HCEC 1CT (cell line): ENCODE measurements at regions not wholly inside any gene's neighbourhood (a gene's known extent, or its start where the extent isn't known, plus 50 kb on each side); places are given as distances from the start of the nearest gene placed in this dataset.

Source experiments
- DNase-seq: peaks from one replicate; pipeline ENCODE4 v3.0.0-alpha.2; 2017

- DNase-seq, result no peak
Measured at GRCh38 chr5:74336297-74336696, 304.2 kb downstream of the ENC1 start.

- DNase-seq, result no peak
Measured at GRCh38 chr5:74334762-74335384, 305.7 kb downstream of the ENC1 start.

- no peak for DNase-seq
Measured at GRCh38 chr5:74334062-74334761, 306.3 kb downstream of the ENC1 start.

GRCh38 chr5:74333430-74333829, 307.1 kb downstream of the ENC1 start:
- DNase-seq, result no peak

- no peak for DNase-seq
Measured at GRCh38 chr5:74332682-74333081, 307.8 kb downstream of the ENC1 start.

- no peak for DNase-seq
Measured at GRCh38 chr5:74332006-74332405, 308.5 kb downstream of the ENC1 start.

- DNase-seq, result no peak
Measured at GRCh38 chr5:74328221-74328630, 312.3 kb downstream of the ENC1 start.

- DNase-seq, result no peak
Measured at GRCh38 chr5:74327339-74327685, 313.2 kb downstream of the ENC1 start.

GRCh38 chr5:74326571-74327338, 313.8 kb downstream of the ENC1 start:
- peak; percentile 84 for DNase-seq

GRCh38 chr5:74325866-74326265, 314.7 kb downstream of the ENC1 start:
- peak; percentile 34 for DNase-seq

GRCh38 chr5:74324556-74324955, 316.0 kb downstream of the ENC1 start:
- no peak for DNase-seq

GRCh38 chr5:74322944-74323343, 317.6 kb downstream of the ENC1 start:
- DNase-seq, result no peak

GRCh38 chr5:74322191-74322590, 318.3 kb downstream of the ENC1 start:
- no peak for DNase-seq

GRCh38 chr5:74321326-74321725, 319.2 kb downstream of the ENC1 start:
- DNase-seq, result no peak

- no peak for DNase-seq
Measured at GRCh38 chr5:74320526-74320925, 320.0 kb downstream of the ENC1 start.

- DNase-seq, result peak; percentile 13
Measured at GRCh38 chr5:74319076-74319475, 321.5 kb downstream of the ENC1 start.

GRCh38 chr5:74316064-74316603, 324.4 kb downstream of the ENC1 start:
- DNase-seq, result peak; percentile 91

- DNase-seq, result no peak
Measured at GRCh38 chr5:74314906-74315305, 325.6 kb downstream of the ENC1 start.

- DNase-seq, result no peak
Measured at GRCh38 chr5:74313896-74314295, 326.6 kb downstream of the ENC1 start.

- no peak for DNase-seq
Measured at GRCh38 chr5:74312746-74313145, 327.8 kb downstream of the ENC1 start.

- no peak for DNase-seq
Measured at GRCh38 chr5:74311961-74312360, 328.6 kb downstream of the ENC1 start.

GRCh38 chr5:74310997-74311930, 329.3 kb downstream of the ENC1 start:
- no peak for DNase-seq

GRCh38 chr5:74310386-74310785, 330.1 kb downstream of the ENC1 start:
- DNase-seq, result no peak
